Dermis microvascular lymphatic vessel endothelial cell (primary cell): ENCODE measurements at regions not wholly inside any gene's neighbourhood (a gene's known extent, or its start where the extent isn't known, plus 50 kb on each side); places are given as distances from the start of the nearest gene placed in this dataset.
"Not testable (repeated sequence)": the region's sequence is repeated elsewhere in the genome, so short reads cannot be mapped to it uniquely, and the experiment has no call there.

Experiments
- DNase-seq, 2 donors: peaks; one replicate each; pipeline versions ENCODE4 v3.0.0 to v3.0.0-alpha.2; 2010; ENCODE audit warnings: low read depth in 2 of 2

- no peak for DNase-seq
These were observed 145.5 kb upstream of the FAM241A start for GRCh38 chr4:111999801-112000200.

GRCh38 chr4:112001041-112001440 lies 144.2 kb upstream of the FAM241A start:
- DNase-seq: no peak

GRCh38 chr4:112002248-112002661 lies 143.0 kb upstream of the FAM241A start:
- DNase-seq: no peak

GRCh38 chr4:112003231-112003907 lies 141.9 kb upstream of the FAM241A start:
- DNase-seq: no peak

GRCh38 chr4:112005027-112005426 lies 140.2 kb upstream of the FAM241A start:
- no peak for DNase-seq

GRCh38 chr4:112007391-112007790 lies 137.9 kb upstream of the FAM241A start:
- DNase-seq: no peak

GRCh38 chr4:112015960-112016359 lies 129.3 kb upstream of the FAM241A start:
- no peak for DNase-seq

- DNase-seq: no peak
These were observed 121.8 kb upstream of the FAM241A start for GRCh38 chr4:112023402-112023950.

GRCh38 chr4:112026058-112026457 lies 119.2 kb upstream of the FAM241A start:
- no peak for DNase-seq

- no peak for DNase-seq
These were observed 115.5 kb upstream of the FAM241A start for GRCh38 chr4:112029771-112030171.

GRCh38 chr4:112031712-112032328 lies 113.4 kb upstream of the FAM241A start:
- DNase-seq: peak; percentile 36 to 61

GRCh38 chr4:112036886-112037285 lies 108.4 kb upstream of the FAM241A start:
- DNase-seq: no peak

- DNase-seq: no peak
These were observed 106.4 kb upstream of the FAM241A start for GRCh38 chr4:112038861-112039260.

- DNase-seq: not testable (repeated sequence)
These were observed 96.1 kb upstream of the FAM241A start for GRCh38 chr4:112049119-112049518.

GRCh38 chr4:112053825-112054350 lies 91.4 kb upstream of the FAM241A start:
- DNase-seq: no peak

- no peak for DNase-seq
These were observed 90.2 kb upstream of the FAM241A start for GRCh38 chr4:112055100-112055499.

- no peak for DNase-seq
These were observed 87.8 kb upstream of the FAM241A start for GRCh38 chr4:112057470-112057869.

- peak in 1 of 2 donors; percentile 24 for DNase-seq
These were observed 86.8 kb upstream of the FAM241A start for GRCh38 chr4:112058433-112058832.

GRCh38 chr4:112060212-112060611 lies 85.0 kb upstream of the FAM241A start:
- DNase-seq: peak in 1 of 2 donors; percentile 41

GRCh38 chr4:112061207-112061817 lies 83.9 kb upstream of the FAM241A start:
- DNase-seq: no peak

- DNase-seq: peak in 1 of 2 donors; percentile 24
These were observed 82.0 kb upstream of the FAM241A start for GRCh38 chr4:112063260-112063659.

GRCh38 chr4:112069110-112069509 lies 76.1 kb upstream of the FAM241A start:
- DNase-seq: no peak
